ENCODE measurements at regions not wholly inside any gene's neighbourhood (a gene's known extent, or its start where the extent isn't known, plus 50 kb on each side); places are given as distances from the start of the nearest gene placed in this dataset.

- Histone ChIP-seq H3K36me3 (ENCODE audit: insufficient read depth in 1 of 2, low read depth in 1 of 2) (no peaks in the 10 kb centered on the region), H3K4me3 (no peak overlapping the region), H3K9me3 (peaks cover 12% of the 10 kb centered on the region), H3K4me1 (peaks cover 6% of the 10 kb centered on the region), H3K27ac (no peak overlapping the region), H3K27me3 (ENCODE audit: insufficient read depth in 3 of 3, low read length in 2 of 3) (no peaks in the 10 kb centered on the region)
- ATAC-seq = no peak
- 54 to 60% (median 57%) methylated on average over 2 of the region's 2 CpGs for WGBS, 3 donors
- TF ChIP-seq CTCF (IDR thresholded peaks at IDR 0.05) = no peak
- intact Hi-C loops (cut with DNase I) = loop anchor here in 1 of 2 donors (10.0 kb wide), 1 partner anchor 332 kb away; the partner anchor contains the start of gene ATP2B1
- DNase-seq = no peak
Measured at GRCh38 chr12:90036637-90037036, 328.0 kb upstream of the ATP2B1 start.

- no peaks in the 10 kb centered on the region for H3K36me3 ChIP-seq (ENCODE audit: insufficient read depth in 1 of 2, low read depth in 1 of 2)
- H3K27ac ChIP-seq = no peak overlapping the region
- no peaks in the 10 kb centered on the region for H3K9me3 ChIP-seq
- H3K4me1 ChIP-seq = peaks cover 15% of the 10 kb centered on the region
- intact Hi-C loops (cut with DNase I) = loop anchor here in 1 of 2 donors (10.0 kb wide), 1 partner anchor 326 kb away; the partner anchor contains the start of gene ATP2B1
- DNase-seq (no peak), ATAC-seq (no peak)
- H3K4me3 ChIP-seq = no peak overlapping the region
- TF ChIP-seq CTCF (IDR thresholded peaks at IDR 0.05) = no peak
- H3K27me3 ChIP-seq (ENCODE audit: insufficient read depth in 3 of 3, low read length in 2 of 3) = no peaks in the 10 kb centered on the region
Measured at GRCh38 chr12:90030726-90031125, 322.1 kb upstream of the ATP2B1 start.

GRCh38 chr12:90029317-90029716, 320.7 kb upstream of the ATP2B1 start:
- 11 to 22% (median 15%) methylated on average over 2 of the region's 2 CpGs for WGBS, 3 donors
- no peak for TF ChIP-seq CTCF (IDR thresholded peaks at IDR 0.05)
- intact Hi-C loops (cut with DNase I) = loop anchor here in 1 of 2 donors (5.0 to 10.0 kb wide), 2 partner anchors 223 to 485 kb away; no protein-coding TSS in a partner anchor
- no peaks in the 10 kb centered on the region for H3K27me3 ChIP-seq (ENCODE audit: insufficient read depth in 3 of 3, low read length in 2 of 3)
- ATAC-seq (peak in 2 of 4 donors; percentile 44 to 68), DNase-seq (no peak)
- H3K4me3 ChIP-seq = peak overlapping the region; percentile 17
- H3K36me3 ChIP-seq (ENCODE audit: insufficient read depth in 1 of 2, low read depth in 1 of 2) = no peaks in the 10 kb centered on the region
- no peaks in the 10 kb centered on the region for H3K9me3 ChIP-seq
- peak overlapping the region; percentile 78 for H3K27ac ChIP-seq
- H3K4me1 ChIP-seq = peaks cover 15% of the 10 kb centered on the region

- Histone ChIP-seq H3K36me3 (ENCODE audit: insufficient read depth in 1 of 2, low read depth in 1 of 2) (no peaks in the 10 kb centered on the region), H3K9me3 (no peaks in the 10 kb centered on the region), H3K4me1 (peaks cover 15% of the 10 kb centered on the region), H3K27ac (peak overlapping the region; percentile 78), H3K4me3 (no peak overlapping the region), H3K27me3 (ENCODE audit: insufficient read depth in 3 of 3, low read length in 2 of 3) (no peaks in the 10 kb centered on the region)
- ATAC-seq (peak in 3 of 4 donors; percentile 41 to 76 (median 68)), DNase-seq (no peak)
- intact Hi-C loops (cut with DNase I) = loop anchor here in 1 of 2 donors (5.0 to 10.0 kb wide), 2 partner anchors 224 to 484 kb away; no protein-coding TSS in a partner anchor
- no peak for TF ChIP-seq CTCF (IDR thresholded peaks at IDR 0.05)
Measured at GRCh38 chr12:90028635-90029051, 320.0 kb upstream of the ATP2B1 start.

Data from psoas muscle (tissue), 7 donors.